ENCODE measurements at regions not wholly inside any gene's neighbourhood (a gene's known extent, or its start where the extent isn't known, plus 50 kb on each side); places are given as distances from the start of the nearest gene placed in this dataset.
"Not testable (repeated sequence)": the region's sequence is repeated elsewhere in the genome, so short reads cannot be mapped to it uniquely, and the experiment has no call there.

DNA sequence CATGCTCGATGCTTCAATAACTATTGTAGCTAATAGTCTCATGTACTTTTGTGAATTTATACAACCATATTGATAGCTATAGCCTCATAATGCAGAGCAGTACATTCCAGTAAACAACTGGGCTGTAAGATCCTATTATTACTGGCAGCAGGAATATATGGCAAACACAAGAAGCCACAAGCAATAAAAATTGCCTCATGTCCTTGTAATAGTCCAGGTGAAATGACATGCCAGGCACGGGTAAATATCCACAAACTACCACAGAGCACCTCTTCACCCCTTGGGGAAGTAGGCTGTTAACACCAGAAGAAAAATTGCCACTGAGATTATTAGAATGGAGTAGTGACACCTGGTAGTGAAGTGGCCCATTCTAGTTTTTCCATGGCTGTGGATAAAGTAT lies 158.3 kb downstream of the MTX2 start:
- no peak for DNase-seq

DNA sequence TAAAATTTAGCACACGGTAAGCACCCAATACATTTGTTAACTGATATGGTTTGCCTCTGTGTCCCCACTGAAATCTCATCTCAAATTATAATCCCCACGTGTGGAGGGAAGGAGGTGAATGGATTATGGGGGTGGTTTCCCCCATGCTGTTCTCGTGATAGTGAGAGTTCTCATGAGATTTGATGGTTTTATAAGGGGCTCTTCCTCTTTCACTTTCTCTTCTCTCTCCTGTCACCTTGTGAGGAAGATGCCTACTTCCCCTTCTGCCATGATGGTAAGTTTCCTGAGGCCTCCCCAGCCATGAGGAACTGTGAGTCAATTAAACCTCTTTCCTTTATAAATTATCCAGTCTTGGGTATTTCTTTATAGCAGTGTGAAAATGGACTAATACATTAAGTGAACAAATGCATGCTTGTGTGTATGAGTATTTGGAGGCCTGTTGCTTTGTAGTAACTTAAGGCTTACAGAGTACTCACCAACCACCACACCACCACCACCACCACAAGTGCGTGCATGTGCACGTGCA lies 159.8 kb downstream of the MTX2 start:
- not testable (repeated sequence) for DNase-seq

DNA sequence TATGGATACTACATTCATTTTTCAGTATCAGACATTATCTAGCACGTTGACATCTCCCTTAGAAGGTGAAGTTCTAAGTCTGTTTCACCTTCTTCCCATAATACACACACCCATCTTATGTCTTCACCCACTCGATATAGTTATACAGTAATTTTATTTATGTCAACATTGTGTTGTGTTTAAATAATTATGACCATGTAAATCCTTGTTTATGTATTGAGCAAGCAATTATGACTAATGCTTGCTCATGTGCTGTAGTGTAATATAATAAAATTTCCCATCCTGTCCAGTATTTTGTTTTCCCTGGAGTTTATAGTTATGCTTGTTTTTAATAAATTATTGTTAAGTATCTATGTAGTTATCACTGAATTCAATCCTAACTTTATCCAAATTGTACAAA lies 163.2 kb downstream of the MTX2 start:
- DNase-seq: no peak

DNA sequence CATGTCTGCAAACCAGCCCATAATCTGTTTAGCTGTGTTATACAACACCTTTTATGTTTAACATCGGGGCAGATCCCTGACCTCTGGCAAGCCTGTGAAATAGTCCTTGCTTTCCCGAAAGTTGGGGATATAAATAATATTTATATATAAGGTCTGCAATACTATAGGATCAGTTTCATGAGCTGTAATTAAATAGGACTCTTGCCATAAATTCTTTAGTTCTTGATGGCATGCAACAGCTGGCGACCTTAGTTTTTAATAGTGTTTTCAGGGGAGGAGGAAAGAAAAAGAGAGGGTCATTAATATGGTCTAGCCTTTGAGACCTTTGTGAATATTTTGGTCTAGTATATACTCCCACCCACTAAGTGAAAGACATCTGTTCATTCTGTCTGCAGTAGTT lies 166.5 kb downstream of the MTX2 start:
- no peak for DNase-seq

DNA sequence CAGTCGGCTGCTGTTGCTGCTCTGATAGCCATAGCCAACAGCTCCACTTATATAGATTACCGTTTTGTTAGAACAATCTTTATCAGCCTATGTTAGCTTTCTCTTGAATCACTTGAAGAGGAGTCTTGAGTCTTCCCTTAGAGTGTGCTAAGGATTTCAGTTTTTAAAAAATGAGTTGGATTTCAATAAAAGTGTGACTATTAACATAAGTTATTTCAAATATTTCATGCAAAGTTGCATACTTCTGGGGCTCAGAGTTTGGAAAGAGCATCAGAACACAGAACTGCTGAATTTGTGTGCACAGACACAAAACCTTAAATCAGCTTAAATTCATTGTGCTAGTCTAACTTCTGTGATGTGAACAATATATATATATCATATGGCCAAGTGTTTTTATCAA lies 174.7 kb downstream of the MTX2 start:
- DNase-seq: no peak

DNA sequence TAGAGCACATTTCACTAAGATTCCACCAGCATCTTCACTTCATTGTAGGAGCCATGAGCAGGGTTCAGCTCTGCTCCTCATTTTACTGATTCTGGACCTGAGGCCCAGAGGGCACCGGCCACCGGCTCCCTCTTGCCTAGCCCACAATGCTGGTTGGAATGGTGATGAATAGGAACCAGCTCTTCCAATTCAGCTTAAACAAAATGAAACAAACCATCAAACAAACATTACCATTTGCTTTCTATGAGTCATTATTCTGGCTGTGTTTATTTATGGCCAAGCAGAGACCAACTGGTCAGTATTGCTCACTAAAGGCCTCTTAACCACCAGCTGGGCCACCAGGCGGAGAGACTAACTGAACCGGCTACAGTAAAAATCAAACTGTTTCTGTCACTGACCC lies 176.7 kb downstream of the MTX2 start:
- no peak for DNase-seq

DNA sequence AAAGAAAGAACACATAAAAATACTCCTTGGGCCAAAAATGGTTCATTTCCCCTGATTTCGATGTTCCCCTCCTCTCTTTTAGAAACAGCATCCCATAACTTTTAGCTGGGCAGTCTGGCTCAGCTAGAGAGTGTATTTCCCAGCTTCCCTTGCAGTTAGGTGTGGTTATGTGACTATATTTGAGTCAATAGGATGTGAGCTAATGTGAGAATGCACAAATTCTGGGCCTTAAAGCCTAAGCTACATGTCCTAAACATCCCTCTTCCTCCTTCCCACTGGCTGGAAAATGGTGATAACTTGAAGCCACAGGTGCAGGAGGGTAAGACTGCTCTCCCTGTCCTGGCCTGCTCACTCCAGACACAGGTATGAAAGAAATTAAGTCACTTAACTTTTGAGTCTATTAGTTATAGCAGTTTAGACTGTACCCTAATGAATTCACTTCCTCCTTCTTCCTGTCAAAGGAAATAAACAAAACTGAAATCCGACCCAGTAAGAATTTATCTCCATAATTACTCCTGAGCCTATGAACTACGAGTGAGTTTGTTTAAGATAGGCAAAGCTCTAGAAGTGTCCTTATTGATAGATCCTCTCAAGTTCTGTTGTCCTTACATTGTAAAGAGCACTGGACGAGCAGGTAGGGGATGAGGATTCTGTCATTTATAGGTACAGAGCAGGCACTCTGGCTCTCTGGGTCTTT lies 177.6 kb downstream of the MTX2 start:
- no peak for DNase-seq

DNA sequence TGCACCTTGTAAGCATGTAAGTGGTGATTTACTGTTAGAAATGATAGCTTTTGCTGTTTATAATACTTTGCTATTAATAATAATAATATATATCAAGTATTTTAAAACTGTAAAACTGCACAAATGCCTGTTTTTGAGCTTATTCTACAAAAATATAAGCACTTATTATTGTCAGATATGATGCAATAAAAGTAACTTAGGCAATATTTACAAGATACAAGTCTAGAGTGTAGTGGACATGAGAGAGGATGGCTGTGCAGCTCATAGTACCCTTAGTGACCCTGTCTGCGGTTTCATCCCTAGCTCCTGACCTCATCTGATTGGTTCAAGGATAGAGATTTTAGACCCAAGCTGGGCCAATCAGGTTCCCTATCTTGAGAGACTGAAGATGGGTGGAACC lies 178.4 kb downstream of the MTX2 start:
- no peak for DNase-seq

DNA sequence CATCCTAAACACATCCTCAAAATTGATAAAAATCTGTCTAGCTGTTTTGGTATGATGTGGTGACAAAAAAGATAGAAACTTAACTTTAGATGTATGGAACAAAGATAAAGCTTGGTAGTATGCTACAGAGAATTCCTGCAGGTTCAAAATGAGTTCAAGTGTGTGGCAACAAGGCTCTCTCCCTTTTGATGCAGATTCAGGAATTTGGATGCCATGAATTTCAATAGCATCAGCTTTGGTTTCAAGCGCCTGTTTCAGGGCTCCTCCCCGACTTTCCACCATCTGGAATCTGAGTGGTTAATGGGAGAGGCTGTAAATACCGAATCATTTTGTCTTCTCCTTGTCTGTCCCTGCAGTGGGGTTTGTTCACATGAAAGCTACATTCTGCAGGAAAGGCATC lies 180.6 kb downstream of the MTX2 start:
- no peak for DNase-seq

DNA sequence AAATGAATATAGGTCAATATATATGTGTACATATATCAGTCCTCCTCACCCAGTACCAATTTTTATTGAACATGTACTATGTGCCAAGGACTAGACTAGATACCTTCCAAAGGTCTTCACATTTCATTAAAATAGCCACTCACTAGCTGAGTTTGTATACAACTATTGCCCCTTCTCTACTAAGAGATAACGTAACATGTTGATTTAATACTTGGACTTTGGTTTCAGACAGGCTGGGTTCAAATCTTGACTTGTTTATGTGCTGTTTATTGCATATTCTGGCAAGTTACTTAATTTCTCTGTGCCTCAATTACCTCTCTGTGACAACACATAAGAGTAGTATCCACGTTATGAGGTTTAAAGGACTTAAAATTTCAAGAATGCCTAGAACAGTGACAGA lies 184.5 kb downstream of the MTX2 start:
- DNase-seq: no peak

DNA sequence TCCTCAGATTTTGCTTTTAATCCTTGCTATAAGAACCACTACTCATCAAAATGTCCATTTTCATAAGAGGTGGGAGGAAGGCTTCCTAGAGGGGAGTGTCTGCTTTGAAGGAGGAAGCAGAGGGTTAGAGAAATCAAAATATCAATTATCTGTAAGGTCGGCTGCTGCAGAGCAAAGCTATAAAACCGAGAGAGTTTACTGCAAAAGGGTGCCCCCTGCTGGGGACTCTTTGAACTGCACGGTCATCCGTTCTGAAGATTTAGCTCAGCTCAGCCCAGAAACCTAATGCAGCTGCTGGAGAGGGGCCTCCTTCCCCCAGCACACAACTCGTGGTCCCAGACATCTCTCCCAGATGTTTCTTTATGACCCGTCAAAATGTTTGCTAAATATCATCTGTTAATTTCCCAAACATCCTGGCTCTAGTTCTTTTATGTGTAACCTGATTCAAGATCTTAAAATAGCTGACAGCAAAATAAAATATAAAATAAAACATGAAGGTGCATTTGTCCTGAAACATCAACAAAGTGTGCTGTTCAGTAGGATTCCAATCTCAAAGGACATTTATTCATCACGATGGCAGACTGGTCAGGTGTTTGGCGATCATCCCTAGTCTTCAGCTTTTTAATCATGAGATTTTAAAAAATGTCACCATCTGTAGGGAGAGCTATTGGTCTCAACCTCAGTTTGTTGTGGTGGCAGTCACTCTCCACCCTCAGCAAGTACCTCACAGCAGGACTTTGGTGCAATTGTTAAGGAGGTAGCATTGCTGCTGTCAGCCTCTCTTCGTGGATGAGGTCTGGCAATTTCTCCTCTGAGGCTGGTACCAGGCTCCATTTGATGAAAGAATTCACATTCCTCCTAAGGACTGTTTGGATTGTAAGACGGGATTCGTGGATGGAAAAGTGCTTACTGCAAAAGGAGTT lies 185.9 kb downstream of the MTX2 start:
- peak; percentile 35 for DNase-seq

DNA sequence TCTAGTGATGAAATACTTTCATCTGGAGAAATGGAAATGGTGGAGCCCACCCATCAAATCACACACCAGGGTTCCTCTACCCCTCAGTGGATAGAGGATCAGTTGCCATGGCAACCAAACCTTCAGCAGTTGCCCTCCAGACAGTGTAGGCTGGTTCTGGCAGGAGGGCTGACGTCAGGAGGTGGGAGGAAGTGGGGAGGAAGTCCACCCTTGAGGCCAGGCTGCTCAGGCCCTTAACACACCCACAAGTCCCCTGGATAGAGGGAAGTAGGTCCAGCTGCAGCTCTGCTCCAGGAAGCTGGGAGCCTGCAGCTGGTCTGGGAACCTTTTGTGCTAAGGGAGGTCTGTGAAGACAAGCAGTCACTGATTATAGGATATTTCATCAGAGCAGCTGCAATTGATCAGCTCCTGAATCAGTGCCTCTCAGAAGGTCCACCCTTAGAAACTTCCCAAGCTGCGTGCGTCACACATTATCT lies 186.6 kb downstream of the MTX2 start:
- no peak for DNase-seq

DNA sequence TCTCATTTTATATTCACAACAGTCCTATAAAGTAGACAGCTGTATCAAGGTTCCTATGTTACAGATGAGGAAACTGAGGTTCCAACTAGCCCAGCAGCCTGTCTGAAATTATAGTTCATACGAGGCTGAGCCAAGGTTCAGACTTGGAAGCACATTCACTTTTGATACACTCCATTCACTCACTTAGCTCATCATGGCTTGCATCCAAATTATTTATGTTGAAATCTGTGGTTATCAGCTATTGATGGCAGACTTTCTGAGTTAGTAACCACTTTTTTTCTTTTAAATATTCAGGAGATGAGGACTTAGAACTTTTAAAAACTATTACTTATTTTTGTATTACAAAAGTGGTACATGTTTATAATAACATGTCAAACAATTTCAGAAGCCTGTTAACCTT lies 188.2 kb downstream of the MTX2 start:
- DNase-seq: no peak

DNA sequence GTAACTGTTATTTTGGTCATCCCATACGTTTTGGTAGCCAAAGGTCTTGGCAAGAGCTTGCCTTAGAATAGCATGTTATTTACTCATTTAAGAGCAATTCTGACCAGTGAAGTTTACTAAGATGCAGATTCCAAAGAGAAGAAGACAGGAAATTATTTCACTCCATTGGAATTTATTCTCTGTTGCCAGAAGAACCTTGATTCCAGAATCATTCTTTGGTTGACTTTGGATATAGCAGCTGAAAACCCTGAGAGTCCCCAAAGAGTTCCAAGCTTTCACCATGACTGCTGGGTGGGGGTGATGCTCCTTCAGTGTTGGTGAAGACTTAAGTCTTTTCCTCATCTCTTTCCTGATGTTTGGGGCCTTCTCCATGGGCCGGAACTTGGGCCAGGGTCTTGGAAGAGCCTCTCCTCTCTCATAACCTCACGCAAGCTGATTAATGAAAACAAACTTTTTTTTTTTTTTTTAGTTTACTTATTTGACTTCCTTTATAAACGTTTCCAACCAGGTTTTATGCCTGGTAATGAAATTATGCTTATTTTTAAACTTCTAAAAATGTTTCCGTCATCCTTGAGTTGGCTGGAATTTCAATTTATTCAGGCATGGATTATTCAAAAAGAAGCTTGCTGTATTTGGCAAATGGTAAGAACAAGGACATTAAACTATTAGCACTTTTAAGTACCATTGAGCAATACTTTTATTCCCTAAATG lies 192.0 kb downstream of the MTX2 start:
- no peak for DNase-seq

DNA sequence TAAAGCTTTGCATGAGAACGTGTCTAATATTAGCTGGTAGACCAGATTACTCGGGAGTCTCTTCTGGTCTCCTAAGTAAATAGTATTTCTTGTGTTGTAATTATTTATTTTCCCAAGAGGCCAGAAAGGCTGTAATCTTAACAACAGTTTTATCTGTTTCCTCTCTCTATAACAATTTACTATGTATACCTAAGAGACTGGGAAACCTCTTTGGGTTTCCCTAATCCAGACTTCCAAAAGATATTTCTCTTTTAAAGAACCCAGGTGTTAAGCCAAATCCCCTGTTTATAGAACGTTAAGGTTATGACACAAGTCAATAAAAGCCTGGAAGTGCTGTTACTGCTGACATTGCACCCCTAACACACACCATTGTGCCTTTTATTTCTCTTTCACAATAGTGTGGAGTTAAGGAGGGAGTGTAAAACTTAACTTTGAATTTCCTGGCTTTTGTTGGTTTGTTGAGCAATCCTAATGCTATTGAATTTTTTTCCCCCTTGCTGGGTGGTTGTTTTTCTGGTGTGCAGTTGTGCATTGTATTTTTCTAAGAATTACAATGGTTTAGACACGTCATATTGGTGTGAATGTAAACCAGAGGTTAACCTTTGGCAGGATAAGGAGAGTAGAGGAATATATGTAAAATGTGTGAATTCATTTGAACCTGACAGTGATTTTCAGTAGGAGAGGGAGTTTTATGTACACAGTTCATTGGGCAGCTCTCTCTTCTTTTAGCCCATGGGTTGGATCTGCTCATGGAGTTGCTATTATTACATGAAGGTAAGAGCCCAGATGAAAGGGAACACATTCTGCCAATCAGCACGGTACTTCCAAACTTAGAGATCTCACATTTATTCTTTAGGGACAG lies 192.8 kb downstream of the MTX2 start:
- no peak for DNase-seq

DNA sequence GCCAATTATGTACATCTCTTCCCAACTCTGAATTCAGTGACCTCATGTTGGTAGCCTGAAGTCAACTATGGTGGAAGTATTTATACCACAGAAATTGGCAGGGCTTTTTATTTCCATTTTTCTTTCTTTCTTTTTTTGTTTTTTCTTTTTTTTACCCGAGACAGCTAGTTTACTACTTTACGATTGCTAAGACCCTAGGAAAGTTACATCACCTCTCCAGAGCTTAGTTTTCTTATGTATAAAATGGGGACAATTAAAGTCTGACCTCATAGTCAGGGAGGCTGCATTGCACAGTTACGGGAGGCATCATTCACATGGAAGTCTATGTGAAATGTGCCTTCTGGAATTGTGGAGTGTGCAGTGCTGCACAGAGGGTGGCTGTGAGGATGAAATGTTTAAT lies 194.3 kb downstream of the MTX2 start:
- no peak for DNase-seq

DNA sequence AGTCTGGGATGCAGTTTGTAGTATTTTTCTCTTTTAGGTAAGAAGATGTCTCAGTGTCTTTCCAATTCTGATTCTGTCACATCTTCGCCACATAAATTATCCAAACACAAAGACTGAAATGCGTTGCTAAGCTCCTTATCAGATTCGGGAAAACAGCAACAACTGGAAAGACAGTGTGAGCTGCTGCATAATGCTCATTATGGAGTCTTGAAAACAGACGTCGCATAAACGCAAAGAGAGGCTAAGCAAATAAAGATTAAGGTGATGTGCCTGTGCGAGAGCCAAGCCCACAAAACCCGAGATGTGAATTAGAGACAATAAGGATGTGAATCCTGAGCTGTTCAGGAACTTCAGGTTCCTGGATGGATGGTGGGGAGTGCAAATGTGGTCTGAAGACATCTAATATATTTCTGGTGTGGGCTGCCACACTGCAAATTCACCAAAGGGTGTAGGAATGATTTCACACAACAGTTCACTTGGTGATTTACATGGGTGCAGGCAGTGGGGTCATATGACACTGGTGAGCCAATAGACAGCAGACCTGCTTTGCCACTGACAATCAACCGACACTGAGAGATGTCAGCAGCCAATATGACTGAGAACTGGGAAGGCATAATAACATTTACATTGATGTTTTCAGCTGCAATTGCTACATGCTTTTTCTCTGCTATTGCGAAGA lies 195.8 kb downstream of the MTX2 start:
- DNase-seq: no peak

DNA sequence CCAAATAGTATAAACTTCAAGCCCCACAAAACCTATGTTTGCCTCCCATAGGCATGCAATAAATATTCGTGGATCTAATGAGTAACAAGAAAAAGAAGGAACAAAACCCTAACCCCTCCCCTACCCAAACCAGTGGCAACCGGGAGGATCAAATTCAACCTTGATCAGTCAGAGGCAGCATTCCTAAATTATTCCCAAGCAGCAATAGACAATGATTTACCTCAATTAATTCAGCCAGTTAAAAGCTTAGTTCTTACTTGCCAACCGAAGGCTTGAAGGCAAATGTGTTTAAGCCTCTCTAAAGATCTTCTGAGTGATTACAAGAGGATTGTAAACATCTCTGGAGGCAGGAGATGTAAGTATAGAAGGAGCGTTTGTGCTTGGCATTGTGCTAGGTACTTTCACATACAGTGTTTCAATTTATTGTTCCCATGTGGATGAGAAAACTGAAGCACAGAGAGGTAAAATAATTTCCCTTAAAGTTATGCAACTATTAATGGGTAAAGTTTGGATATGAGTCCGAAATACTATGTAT lies 197.7 kb downstream of the MTX2 start:
- no peak for DNase-seq

DNA sequence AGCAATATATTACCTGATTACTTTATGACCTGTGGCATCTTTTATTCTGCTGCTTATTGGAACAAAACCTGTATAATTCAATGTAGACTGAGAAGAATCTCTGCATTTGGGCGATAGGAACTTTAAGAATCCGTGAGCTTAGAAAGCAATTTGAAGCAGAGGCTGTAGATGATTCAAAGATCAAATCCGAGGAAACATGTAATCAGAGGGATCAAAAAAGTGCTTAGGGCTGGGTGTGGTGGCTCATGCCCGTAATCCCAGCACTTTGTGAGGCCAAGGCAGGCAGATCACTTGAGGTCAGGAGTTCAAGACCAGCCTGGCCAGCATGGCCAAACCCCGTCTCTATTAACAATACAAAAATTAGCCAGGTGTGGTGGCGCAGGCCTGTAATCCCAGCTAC lies 198.4 kb downstream of the MTX2 start:
- DNase-seq: no peak

DNA sequence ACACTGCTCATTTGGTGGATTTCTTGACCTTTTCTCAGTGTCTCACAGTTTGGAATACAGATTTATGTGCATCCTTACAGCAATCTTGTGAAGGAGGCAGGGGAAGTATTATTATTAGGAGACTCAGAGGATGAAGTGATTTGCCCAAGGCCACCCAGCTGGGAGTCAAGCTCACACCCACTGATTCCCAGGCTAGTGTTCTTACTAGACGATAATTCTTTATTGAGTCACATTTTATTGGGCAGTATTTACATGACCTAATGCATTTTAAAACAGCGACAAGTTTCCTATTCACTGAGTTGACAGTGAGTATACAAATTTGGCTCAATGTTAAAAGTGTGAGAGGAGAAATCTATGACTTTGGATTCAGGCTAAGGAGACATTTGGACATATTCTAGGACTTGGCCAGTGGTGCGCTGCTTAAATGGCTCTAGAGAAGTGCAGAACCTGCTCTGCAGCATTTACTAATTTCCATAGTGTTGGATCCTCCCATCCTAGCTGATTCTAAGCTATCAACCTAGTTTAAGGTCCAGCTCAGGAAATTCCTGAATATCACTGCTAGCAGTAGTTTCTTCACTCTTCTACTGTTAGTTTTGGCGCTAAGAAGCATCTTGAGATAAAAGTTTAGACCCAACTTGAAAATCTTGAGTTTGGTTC lies 199.3 kb downstream of the MTX2 start:
- DNase-seq: no peak

DNA sequence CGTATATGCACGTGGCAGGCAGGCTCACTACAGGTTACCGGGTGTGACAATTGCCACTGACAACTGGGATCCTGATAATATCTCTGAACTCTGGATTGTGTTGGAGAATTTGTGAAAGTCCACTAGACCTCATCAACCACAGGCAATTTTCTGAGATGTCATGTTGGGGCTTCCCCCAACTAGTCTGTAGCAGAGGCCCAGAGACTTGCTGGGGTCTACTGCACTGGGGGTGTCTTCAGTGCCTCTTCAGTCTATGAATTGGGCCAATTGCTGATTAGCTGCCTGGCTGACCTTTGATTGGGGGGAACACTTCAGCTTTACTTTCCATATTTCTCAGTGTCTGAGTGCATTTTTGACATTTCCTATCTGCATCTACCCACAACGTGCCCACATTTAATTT lies 201.5 kb downstream of the MTX2 start:
- DNase-seq: no peak
